A549 (cell line): ENCODE measurements at regions not wholly inside any gene's neighbourhood (a gene's known extent, or its start where the extent isn't known, plus 50 kb on each side); places are given as distances from the start of the nearest gene placed in this dataset.

Experiments
- EP300 ChIP-seq, 2 experiments: fragments of >200 bp; sonication (Bioruptor Twin); formaldehyde crosslinking; IDR thresholded peaks; 2 replicates in 1 of 2; 3 replicates in 1 of 2; pipeline ENCODE4 v1.6.1; 2016 to 2017
- JUN ChIP-seq, 2 experiments: fragments of >200 bp; sonication (Bioruptor Twin); formaldehyde crosslinking; IDR thresholded peaks; 2 replicates in 1 of 2; 3 replicates in 1 of 2; pipeline ENCODE4 v1.6.1; 2016 to 2017
- NFE2L2 ChIP-seq: fragments of 150-350 bp; conservative IDR thresholded peaks from 2 replicates; pipeline ENCODE4 v1.6.1; 2014; ENCODE audit warnings: low read length
- POLR2A ChIP-seq: IDR thresholded peaks from 2 replicates; pipeline ENCODE4 v1.6.1; 2012; ENCODE audit warnings: mild to moderate bottlenecking, low read length
- POLR2AphosphoS2 ChIP-seq: conservative IDR thresholded peaks from 2 replicates; pipeline ENCODE4 v1.6.1; 2012; ENCODE audit warnings: low read length, improper control_type of control experiment, inconsistent platforms
- RARB ChIP-seq: fragments of 250-450 bp; sonication (Bioruptor Pico); IDR thresholded peaks from 2 replicates; pipeline ENCODE4 v1.8.0; 2021; ENCODE audit warnings: mild to moderate bottlenecking, moderate library complexity
- RFX5 ChIP-seq: fragments of 450-650 bp; IDR thresholded peaks from 2 replicates; pipeline ENCODE4 v1.7.1; 2014; ENCODE audit warnings: antibody characterized with exemption, mild to moderate bottlenecking, moderate library complexity
- RNF2 ChIP-seq: fragments of 200-600 bp; sonication (generic); IDR thresholded peaks from 2 replicates; pipeline ENCODE4 v1.6.1; 2016; ENCODE audit warnings: low read depth, mild to moderate bottlenecking, antibody characterized with exemption, moderate library complexity, borderline replicate concordance
- TP53 ChIP-seq: fragments of 250-450 bp; sonication (Bioruptor Pico); IDR thresholded peaks from 2 replicates; pipeline ENCODE4 v1.5.0; 2021; ENCODE audit warnings: mild to moderate bottlenecking, moderate library complexity
- TF ChIP-seq, protein P1 (sequence below): fragments of >200 bp; sonication (Bioruptor Twin); formaldehyde crosslinking; IDR thresholded peaks from 3 replicates; pipeline ENCODE4 v1.5.1; 2016

DNA sequence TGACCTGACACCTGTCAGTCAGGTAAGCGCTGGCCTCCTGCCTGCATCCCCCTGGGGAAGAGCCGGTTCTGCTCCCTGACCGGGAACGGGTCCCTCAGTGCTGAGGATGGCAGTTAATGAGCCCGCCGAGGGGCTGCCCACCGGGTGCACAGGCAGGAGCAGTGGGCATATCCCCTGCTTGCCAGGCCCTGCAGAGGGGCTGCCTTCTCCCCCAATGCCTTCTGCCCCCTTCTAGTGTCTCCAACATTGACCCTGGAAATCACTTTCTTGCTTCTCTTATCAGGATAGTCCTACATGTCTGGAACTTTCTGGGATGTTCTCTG, 388.5 kb downstream of the SEC14L1 start:
- TF ChIP-seq, protein P1, sequence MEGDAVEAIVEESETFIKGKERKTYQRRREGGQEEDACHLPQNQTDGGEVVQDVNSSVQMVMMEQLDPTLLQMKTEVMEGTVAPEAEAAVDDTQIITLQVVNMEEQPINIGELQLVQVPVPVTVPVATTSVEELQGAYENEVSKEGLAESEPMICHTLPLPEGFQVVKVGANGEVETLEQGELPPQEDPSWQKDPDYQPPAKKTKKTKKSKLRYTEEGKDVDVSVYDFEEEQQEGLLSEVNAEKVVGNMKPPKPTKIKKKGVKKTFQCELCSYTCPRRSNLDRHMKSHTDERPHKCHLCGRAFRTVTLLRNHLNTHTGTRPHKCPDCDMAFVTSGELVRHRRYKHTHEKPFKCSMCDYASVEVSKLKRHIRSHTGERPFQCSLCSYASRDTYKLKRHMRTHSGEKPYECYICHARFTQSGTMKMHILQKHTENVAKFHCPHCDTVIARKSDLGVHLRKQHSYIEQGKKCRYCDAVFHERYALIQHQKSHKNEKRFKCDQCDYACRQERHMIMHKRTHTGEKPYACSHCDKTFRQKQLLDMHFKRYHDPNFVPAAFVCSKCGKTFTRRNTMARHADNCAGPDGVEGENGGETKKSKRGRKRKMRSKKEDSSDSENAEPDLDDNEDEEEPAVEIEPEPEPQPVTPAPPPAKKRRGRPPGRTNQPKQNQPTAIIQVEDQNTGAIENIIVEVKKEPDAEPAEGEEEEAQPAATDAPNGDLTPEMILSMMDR, result no peak
- TF ChIP-seq POLR2A (no peak), NFE2L2 (no peak), RFX5 (no peak), POLR2AphosphoS2 (no peak), RNF2 (no peak), JUN (IDR thresholded peaks at IDR 0.05) (no peak), TP53 (no peak), RARB (no peak), EP300 (IDR thresholded peaks at IDR 0.05) (no peak)
